ENCODE measurements at regions not wholly inside any gene's neighbourhood (a gene's known extent, or its start where the extent isn't known, plus 50 kb on each side); places are given as distances from the start of the nearest gene placed in this dataset.

DNA sequence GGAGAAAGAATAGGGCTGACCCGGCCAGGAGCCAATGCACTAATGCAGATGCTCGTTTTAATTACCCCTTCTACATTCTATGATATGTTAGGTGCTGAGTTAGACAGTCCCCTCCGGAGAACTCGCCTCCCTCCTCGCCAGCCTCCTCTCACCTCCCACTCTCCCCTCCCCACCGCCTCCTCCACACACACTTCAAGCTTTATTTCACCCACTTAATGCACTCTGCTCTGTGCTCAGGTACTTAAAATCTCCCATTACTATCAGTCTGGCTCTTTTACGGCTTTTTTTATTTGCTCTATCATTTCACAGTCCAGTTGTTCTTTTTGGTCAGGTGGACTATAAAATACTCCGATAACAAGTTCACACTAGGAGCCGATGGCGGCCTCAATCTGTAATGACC is 231.6 kb downstream of the TEX36 start:
- Histone ChIP-seq H3K9me3 (ENCODE audit: control insufficient read depth in 1 of 2, insufficient read depth in 1 of 2, low read depth in 1 of 2, low read length in 2 of 2) (no peaks in the 10 kb centered on the region), H3K79me2 (ENCODE audit: insufficient read depth, low read length) (no peaks in the 10 kb centered on the region), H3K27ac (ENCODE audit: low read depth, low read length) (no peak overlapping the region), H3K9me2 (ENCODE audit: insufficient read depth) (no peaks in the 10 kb centered on the region), H2AFZ (ENCODE audit: low read depth, low read length, poor library complexity, severe bottlenecking) (no peak overlapping the region), H3K27me3 (ENCODE audit: insufficient read depth, low read length) (peaks cover 33% of the 10 kb centered on the region), H3K4me2 (ENCODE audit: low read length) (no peak overlapping the region), H4K20me1 (ENCODE audit: insufficient read depth) (no peaks in the 10 kb centered on the region), H3K36me3 (ENCODE audit: control insufficient read depth in 1 of 2, insufficient read depth in 2 of 2, low read length in 2 of 2) (no peaks in the 10 kb centered on the region), H3K4me1 (ENCODE audit: control insufficient read depth in 1 of 2, insufficient read depth in 2 of 2, low read length in 2 of 2) (no peaks in the 10 kb centered on the region), H3K4me3 (replicated peaks in 1 of 2; ENCODE audit: low read depth in 1 of 2, low read length in 2 of 2) (no peak overlapping the region), H3K9ac (ENCODE audit: low read length) (no peak overlapping the region)
- ChIA-PET POLR2A (no interaction called here), RAD21 (ENCODE audit: low non-redundant PET in 1 of 2, low total read pairs in 2 of 2, uncharacterized antibody in 2 of 2, unreplicated experiment in 2 of 2) (no interaction called here), CTCF (no interaction called here)
- TF ChIP-seq CBX3 (IDR thresholded peaks at IDR 0.05; ENCODE audit: low read depth) (no peak), SIN3A (IDR thresholded peaks at IDR 0.05; ENCODE audit: low read depth) (no peak), RAD21 (IDR thresholded peaks at IDR 0.05; ENCODE audit: low read depth) (no peak), EZH2phosphoT487 (IDR thresholded peaks at IDR 0.05; ENCODE audit: borderline replicate concordance) (no peak), ZFX (IDR thresholded peaks at IDR 0.05) (no peak), JUND (IDR thresholded peaks at IDR 0.05) (no peak), EZH2 (IDR thresholded peaks at IDR 0.05) (no peak), POLR2AphosphoS5 (IDR thresholded peaks at IDR 0.05; ENCODE audit: low read depth, low read length) (no peak), EGR1 (IDR thresholded peaks at IDR 0.05; ENCODE audit: low read depth) (no peak), POLR2A (IDR thresholded peaks at IDR 0.05; ENCODE audit: borderline replicate concordance, extremely low read depth, insufficient read depth, insufficient read length) (no peak), SRF (IDR thresholded peaks at IDR 0.05; ENCODE audit: low read depth) (no peak), ELF1 (IDR thresholded peaks at IDR 0.05; ENCODE audit: borderline replicate concordance, low read depth) (no peak)
- TF ChIP-seq, protein P1, sequence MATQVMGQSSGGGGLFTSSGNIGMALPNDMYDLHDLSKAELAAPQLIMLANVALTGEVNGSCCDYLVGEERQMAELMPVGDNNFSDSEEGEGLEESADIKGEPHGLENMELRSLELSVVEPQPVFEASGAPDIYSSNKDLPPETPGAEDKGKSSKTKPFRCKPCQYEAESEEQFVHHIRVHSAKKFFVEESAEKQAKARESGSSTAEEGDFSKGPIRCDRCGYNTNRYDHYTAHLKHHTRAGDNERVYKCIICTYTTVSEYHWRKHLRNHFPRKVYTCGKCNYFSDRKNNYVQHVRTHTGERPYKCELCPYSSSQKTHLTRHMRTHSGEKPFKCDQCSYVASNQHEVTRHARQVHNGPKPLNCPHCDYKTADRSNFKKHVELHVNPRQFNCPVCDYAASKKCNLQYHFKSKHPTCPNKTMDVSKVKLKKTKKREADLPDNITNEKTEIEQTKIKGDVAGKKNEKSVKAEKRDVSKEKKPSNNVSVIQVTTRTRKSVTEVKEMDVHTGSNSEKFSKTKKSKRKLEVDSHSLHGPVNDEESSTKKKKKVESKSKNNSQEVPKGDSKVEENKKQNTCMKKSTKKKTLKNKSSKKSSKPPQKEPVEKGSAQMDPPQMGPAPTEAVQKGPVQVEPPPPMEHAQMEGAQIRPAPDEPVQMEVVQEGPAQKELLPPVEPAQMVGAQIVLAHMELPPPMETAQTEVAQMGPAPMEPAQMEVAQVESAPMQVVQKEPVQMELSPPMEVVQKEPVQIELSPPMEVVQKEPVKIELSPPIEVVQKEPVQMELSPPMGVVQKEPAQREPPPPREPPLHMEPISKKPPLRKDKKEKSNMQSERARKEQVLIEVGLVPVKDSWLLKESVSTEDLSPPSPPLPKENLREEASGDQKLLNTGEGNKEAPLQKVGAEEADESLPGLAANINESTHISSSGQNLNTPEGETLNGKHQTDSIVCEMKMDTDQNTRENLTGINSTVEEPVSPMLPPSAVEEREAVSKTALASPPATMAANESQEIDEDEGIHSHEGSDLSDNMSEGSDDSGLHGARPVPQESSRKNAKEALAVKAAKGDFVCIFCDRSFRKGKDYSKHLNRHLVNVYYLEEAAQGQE (IDR thresholded peaks at IDR 0.05; ENCODE audit: low read depth) = no peak
- TF ChIP-seq, protein P2, sequence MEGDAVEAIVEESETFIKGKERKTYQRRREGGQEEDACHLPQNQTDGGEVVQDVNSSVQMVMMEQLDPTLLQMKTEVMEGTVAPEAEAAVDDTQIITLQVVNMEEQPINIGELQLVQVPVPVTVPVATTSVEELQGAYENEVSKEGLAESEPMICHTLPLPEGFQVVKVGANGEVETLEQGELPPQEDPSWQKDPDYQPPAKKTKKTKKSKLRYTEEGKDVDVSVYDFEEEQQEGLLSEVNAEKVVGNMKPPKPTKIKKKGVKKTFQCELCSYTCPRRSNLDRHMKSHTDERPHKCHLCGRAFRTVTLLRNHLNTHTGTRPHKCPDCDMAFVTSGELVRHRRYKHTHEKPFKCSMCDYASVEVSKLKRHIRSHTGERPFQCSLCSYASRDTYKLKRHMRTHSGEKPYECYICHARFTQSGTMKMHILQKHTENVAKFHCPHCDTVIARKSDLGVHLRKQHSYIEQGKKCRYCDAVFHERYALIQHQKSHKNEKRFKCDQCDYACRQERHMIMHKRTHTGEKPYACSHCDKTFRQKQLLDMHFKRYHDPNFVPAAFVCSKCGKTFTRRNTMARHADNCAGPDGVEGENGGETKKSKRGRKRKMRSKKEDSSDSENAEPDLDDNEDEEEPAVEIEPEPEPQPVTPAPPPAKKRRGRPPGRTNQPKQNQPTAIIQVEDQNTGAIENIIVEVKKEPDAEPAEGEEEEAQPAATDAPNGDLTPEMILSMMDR (IDR thresholded peaks at IDR 0.05 in 2 of 3, conservative IDR thresholded peaks at IDR 0.05 in 1 of 3; ENCODE audit: borderline replicate concordance in 1 of 3, insufficient read depth in 1 of 3, low read depth in 2 of 3, low read length in 2 of 3) = no peak
- TF ChIP-seq, protein P3, sequence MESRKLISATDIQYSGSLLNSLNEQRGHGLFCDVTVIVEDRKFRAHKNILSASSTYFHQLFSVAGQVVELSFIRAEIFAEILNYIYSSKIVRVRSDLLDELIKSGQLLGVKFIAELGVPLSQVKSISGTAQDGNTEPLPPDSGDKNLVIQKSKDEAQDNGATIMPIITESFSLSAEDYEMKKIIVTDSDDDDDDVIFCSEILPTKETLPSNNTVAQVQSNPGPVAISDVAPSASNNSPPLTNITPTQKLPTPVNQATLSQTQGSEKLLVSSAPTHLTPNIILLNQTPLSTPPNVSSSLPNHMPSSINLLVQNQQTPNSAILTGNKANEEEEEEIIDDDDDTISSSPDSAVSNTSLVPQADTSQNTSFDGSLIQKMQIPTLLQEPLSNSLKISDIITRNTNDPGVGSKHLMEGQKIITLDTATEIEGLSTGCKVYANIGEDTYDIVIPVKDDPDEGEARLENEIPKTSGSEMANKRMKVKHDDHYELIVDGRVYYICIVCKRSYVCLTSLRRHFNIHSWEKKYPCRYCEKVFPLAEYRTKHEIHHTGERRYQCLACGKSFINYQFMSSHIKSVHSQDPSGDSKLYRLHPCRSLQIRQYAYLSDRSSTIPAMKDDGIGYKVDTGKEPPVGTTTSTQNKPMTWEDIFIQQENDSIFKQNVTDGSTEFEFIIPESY (IDR thresholded peaks at IDR 0.05; ENCODE audit: extremely low read depth, insufficient replicate concordance, low read length) = no peak
- TF ChIP-seq, protein P4, sequence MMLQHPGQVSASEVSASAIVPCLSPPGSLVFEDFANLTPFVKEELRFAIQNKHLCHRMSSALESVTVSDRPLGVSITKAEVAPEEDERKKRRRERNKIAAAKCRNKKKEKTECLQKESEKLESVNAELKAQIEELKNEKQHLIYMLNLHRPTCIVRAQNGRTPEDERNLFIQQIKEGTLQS (IDR thresholded peaks at IDR 0.05) = no peak
- TF ChIP-seq, protein P5, sequence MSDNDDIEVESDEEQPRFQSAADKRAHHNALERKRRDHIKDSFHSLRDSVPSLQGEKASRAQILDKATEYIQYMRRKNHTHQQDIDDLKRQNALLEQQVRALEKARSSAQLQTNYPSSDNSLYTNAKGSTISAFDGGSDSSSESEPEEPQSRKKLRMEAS (IDR thresholded peaks at IDR 0.05) = no peak
- intact Hi-C loops (cut with micrococcal nuclease) = no loop called here
- no TSS peak for BruUV-seq (replicated peaks)
- DNase-seq (ENCODE audit: low read depth, low spot score) = no peak
- no peak for ATAC-seq

All from HCT116 (cell line).